Fibroblast of skin of scalp (primary cell): ENCODE measurements at regions not wholly inside any gene's neighbourhood (a gene's known extent, or its start where the extent isn't known, plus 50 kb on each side); places are given as distances from the start of the nearest gene placed in this dataset.
A peak's percentile ranks its signal among the peaks of the same experiment; 100 is the strongest.
"Not testable (repeated sequence)": the region's sequence is repeated elsewhere in the genome, so short reads cannot be mapped to it uniquely, and the experiment has no call there.

Source experiments
- DNase-seq: peaks from one replicate; pipeline ENCODE4 v3.0.0-alpha.2; 2013

DNA sequence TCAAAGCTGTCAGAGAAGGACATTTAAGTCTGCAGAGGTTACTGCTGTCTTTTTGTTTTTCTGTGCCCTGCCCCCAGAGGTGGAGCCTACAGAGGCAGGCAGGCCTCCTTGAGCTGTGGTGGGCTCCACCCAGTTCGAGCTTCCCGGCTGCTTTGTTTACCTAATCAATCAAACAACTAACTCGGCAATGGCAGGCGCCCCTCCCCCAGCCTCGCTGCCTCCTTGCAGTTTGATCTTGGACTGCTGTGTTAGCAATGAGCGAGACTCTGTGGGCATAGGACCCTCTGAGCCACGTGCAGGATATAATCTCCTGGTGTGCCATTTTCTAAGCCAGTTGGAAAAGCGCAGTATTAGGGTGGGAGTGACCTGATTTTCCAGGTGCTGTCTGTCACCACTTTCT lies 201.8 kb upstream of the ETAA1 start:
- not testable (repeated sequence) for DNase-seq

GRCh38 chr2:67201521-67201920 lies 195.6 kb upstream of the ETAA1 start:
- no peak for DNase-seq

DNA sequence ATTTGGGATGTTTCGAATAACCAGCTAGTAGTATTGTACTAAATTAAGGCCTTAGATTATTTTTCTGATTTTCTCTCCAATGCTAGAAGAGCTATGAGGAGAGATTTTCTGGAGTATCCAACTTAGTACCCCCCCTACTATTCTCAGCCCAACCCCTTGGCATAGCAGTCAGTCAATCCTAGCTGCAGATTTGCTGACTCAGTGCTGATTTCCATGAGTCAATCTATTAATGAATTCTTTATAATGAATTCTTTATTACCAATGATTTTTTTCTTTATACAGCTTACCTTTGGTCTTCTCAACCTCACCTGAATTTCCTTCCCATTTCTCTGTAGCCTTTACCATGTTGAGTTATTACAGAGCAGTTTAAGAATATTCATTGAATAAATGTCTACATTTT lies 192.8 kb upstream of the ETAA1 start:
- DNase-seq: no peak

DNA sequence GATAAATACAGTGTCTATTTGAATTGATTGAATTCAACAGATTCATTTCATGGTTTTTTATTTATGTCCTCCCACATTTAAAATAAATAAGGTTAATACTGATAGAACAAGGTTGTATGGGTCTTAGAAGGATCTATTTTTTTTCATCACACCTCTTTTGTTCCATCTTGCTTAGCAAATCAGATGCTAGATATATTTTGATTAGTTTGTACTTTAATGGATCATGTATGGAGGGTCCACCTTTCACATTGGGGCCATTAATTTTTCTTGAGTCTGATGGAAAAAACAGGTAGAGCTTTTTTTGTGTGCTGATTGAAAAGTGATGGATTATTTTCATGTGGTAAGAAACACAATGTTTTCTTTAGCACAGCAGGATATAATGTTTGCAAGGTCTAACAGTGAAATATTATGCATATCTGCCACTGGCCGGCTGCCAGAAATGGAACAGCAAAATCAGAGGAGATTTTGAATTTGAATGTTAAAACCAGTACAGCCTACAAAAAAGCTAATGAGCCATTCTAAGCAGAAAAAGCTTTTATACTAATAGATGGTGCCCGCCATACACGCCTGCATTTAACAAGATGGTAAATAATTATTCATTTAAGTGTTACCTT lies 188.1 kb upstream of the ETAA1 start:
- peak; percentile 53 for DNase-seq

DNA sequence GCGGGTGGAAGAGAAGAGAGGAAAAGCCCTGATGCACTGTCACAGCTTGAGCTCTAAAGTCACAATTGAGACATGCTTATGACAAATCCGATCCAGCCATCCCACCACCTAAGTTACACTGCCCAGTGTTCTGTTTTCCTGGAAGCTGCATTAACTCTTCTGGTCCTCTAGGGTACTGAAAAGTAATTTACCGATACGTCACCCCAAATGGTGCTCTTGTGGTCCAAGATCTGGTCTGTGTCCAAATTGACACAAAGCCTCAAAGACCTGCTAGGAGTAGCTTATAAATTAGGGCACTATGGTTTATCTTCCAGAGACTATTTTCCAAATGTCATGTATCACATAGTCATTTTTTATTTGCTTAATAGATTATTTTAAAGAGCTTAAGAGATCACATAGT lies 186.7 kb upstream of the ETAA1 start:
- no peak for DNase-seq

GRCh38 chr2:67212203-67212602 lies 184.9 kb upstream of the ETAA1 start:
- DNase-seq: no peak

DNA sequence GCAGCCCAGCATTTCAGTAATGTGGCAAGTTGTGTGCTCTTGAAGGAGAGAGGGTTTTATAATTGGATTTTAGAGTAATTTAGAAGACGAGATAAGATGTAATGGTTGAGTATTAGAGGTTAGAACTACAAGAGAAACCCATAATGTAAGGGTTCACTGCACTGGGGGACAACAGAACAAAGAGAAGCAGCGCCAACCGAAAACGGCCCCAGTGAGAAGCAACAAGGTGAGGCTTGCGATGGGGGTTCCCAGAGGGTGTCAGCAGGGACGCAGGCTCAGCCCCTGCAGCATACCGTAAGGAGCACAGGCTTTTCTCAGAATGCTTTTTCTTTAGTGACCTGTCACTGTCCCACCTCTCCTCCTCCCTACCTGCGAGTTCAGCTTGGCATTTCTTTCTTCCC lies 183.9 kb upstream of the ETAA1 start:
- no peak for DNase-seq

DNA sequence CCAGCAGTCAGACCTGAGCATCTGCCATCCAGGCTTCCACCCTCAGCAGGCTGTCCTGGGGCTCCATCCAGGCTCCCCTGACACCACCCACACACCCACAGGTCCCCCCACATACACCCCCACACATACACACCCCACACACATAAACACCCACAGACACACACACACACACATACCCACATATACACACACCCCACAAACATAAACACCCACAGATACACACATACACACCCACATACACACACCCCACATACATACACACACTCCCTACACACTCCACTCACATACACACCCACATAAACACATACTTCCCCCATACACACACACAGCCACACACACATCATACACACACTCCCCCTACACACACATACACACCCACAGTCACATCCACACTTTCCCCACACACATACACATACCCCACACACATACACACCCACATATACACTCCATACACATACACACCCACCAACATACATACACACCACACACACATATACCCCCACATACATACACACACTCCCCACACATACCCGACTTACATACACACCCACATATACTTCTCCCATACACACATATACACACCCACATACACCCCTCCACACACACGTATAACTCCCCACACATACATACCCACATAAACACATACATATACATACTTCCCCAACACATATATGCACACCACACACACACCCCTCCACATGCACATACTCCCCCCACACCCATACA lies 183.3 kb upstream of the ETAA1 start:
- DNase-seq: no peak

GRCh38 chr2:67214585-67215185 lies 182.4 kb upstream of the ETAA1 start:
- DNase-seq: no peak

DNA sequence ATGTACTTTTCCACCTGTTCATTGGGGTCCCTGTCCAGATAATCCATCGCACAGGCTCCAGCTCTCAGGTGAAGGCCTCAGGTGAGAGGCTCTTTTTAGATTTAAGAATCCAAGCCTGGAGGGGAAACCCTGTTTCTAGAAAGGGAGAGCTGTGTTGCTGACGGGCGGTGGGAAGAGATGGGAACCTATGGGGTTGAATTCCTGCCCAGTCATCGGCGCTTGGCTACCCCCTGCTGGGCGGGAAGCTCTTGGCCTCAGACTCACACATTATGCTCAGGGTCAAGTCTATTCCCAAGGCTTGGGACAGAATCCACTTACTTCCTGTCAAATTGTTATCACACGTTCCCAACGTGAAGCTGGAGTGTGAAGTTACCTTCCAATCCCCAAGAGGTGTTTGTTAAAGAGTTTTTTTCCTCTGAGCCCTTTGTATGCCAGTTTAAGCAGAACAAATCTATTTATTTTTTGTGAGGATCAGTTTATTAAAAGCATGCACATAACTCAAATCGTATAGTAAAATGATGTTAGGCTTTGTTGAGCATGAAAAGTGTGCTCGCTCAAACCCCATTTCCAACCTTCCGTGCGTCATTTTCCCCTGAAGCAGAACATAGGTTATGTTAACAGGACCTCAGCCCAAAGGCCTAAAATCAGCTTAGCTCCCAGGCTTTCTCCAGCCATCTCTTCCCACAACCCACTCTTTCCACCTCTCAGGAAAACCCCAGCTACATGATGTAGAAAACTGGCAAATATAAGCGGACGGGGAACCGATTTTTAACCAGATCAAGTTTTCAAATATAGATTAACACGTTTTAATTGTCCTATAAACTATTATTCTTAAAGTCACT lies 181.7 kb upstream of the ETAA1 start:
- peak; percentile 79 for DNase-seq

DNA sequence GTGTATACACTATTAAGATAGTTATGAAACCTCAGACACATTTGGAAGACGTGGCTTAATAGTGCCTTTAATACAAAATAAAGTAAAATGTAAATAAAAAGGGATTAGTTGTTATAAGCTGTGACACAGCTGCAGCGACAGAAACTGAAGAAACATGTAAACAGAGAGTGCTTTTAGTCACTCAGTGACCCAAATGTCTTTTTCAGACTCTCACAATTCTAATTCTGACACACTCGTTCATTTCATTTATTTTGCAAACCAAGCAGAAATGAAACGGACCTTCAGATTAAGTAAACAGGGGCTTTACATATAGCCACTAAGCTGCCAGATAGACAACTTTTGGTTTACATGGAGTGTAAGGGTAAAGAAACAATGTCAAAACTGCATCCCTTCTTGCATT lies 181.0 kb upstream of the ETAA1 start:
- no peak for DNase-seq

DNA sequence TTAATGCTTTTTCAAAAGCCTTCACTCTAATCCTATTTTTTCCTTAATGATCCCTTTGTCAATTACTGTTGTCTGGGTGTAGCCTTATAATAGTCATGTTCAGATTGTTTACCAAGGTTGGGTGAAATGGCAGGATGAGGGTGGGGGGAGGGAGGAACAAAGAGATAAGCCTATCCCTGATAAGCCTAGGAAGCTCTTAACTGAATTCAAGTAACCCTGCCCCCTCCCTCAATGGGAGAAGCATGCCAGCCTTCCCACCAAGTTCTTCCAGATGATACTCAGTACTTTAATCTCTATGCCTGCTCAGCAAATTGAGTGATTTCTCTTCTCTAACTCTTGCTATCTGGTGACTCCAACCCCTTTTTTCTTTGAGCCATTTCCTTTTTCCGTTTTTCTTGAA lies 180.3 kb upstream of the ETAA1 start:
- DNase-seq: no peak

DNA sequence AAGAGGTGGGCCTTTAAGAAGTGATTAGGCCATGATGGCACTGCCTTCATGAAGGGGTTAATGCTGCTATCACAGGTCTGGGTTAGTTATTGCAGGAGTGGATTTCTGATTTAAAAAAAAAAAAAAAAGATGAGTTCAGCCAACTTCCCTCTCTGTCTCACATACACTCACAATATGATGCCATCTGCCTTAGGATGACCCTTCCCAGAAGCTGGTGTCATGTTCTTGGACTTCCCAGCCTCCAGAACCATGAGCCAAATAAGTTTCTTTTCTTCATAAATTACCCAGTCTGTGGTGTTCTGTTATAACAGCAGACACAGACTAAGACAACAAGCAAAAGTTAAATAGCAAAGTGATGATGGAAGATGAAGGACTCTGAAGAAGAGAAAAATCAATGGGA lies 179.7 kb upstream of the ETAA1 start:
- no peak for DNase-seq

GRCh38 chr2:67218056-67218455 lies 179.1 kb upstream of the ETAA1 start:
- no peak for DNase-seq

- DNase-seq: no peak
Observed at GRCh38 chr2:67219651-67220050, 177.5 kb upstream of the ETAA1 start.

DNA sequence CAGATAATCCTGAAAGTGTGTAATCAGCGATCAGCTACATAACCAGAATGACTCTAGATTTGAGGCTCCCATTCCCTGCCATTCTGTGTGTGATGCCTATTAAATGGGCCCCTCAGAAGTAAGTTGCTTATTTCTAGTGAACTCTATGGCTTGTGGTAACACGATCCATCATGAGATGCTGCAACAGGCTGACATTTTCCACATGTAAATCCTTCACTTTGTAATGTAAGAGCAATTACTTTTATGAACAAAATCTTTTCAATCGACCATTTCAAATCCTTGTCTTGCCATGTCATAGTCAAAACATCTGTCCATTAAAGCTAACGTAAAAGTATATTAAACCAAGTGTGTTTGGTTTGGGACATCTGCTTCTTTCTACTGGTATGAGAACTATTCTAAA lies 175.9 kb upstream of the ETAA1 start:
- DNase-seq: peak; percentile 31

- DNase-seq: no peak
Observed at GRCh38 chr2:67225287-67225973, 171.7 kb upstream of the ETAA1 start.

DNA sequence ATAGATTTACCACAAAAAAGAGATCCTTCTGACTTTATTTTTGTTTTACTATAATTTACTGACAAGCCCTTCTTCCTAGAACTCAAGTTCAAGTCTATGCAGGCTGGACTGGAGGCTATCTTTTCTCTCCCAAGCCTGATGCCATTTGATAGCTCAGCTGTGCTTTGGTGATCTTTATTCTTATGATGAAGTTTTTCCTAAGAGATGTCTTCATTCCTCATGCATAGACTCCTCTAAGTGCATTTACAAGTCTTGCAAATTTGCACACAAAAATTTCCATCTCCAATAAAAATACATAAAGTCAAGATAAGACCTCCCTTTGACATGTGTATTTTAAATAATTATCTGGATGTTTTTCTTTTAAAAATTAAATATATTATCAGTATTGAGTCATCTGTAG lies 167.4 kb upstream of the ETAA1 start:
- no peak for DNase-seq

GRCh38 chr2:67232936-67233335 lies 164.2 kb upstream of the ETAA1 start:
- no peak for DNase-seq

- peak; percentile 74 for DNase-seq
Observed at GRCh38 chr2:67234440-67234839, 162.7 kb upstream of the ETAA1 start.

DNA sequence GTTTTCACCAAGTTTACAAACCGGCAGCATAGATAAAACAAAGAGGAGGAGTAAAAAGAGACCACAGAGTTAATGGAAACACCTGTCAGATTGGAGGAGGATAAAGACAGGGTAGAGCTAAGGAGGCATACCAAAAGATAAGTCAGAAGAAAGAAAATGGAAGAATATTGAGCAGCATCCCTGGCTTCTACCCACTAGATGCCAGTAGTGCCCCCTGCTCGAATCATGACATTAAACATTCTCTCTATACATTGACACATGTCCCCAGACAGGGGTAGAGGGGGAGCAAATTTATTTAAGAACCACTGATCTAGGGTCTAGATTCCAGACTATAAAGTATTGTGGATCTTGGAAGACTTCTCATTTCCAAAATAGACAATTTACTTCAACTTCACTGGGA lies 159.8 kb upstream of the ETAA1 start:
- DNase-seq: peak; percentile 27

DNA sequence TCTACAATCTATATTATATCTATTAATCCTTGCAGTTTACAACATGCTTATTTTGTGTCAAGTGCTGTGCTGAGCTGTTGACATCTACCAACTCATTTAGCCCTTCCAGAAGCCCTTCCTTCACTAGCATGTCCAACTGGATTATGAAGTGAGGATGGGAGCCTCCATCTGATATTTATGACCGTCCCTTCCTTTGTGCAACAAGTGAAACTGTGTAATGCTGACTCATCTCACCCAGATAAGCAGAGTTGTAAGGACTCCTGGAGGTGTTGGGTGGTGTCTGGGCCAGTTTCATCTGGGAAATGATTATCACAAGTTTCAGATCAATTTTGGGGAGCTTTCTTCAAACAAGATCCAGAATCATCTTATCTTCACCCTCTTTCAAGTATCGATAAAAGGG lies 156.6 kb upstream of the ETAA1 start:
- no peak for DNase-seq

GRCh38 chr2:67241453-67241852 lies 155.7 kb upstream of the ETAA1 start:
- DNase-seq: no peak
